WTC11 (cell line): ENCODE measurements at regions not wholly inside any gene's neighbourhood (a gene's known extent, or its start where the extent isn't known, plus 50 kb on each side); places are given as distances from the start of the nearest gene placed in this dataset.

Experiments used
- ATAC-seq: fragments of 200-7000 bp; cut with Tn5 transposase; 2 replicates; pipeline ENCODE4 v1.10.0; 2021; ENCODE audit warnings: mild to moderate bottlenecking, moderate library complexity
- CTCF ChIA-PET: fragments of 300-600 bp; sonication (Branson Sonifier 250); formaldehyde crosslinking; loops from one replicate; lab custom pipeline; 2021; ENCODE audit warnings: antibody characterized with exemption; lab: Charles Lee
- POLR2A ChIA-PET: fragments of 350-600 bp; sonication (Branson Sonifier 250); formaldehyde crosslinking; loops from one replicate; lab custom pipeline; 2021; ENCODE audit warnings: antibody characterized with exemption; lab: Charles Lee
- DNase-seq: peaks from one replicate; pipeline ENCODE4 v3.0.0; 2021; ENCODE audit warnings: low spot score
- H3K27ac Mint-ChIP-seq: 2 replicates; pipeline ENCODE4 v1.8.0; 2021; ENCODE audit warnings: mixed read lengths
- H3K27me3 Mint-ChIP-seq: 2 replicates; pipeline ENCODE4 v1.8.0; 2021; ENCODE audit warnings: low read depth, mild to moderate bottlenecking, moderate library complexity, mixed read lengths
- H3K36me3 Mint-ChIP-seq: 2 replicates; pipeline ENCODE4 v1.8.0; 2021; ENCODE audit warnings: mixed read lengths
- H3K4me1 Mint-ChIP-seq: 2 replicates; pipeline ENCODE4 v1.8.0; 2022; ENCODE audit warnings: mixed read lengths
- H3K4me3 Mint-ChIP-seq: 2 replicates; pipeline ENCODE4 v1.8.0; 2021; ENCODE audit warnings: mild to moderate bottlenecking, moderate library complexity, mixed read lengths
- H3K9me3 Mint-ChIP-seq: 2 replicates; pipeline ENCODE4 v1.8.0; 2021; ENCODE audit warnings: mixed read lengths
- ATF1 ChIP-seq: sonication (generic); formaldehyde crosslinking; IDR thresholded peaks from 2 replicates; pipeline ENCODE4 v1.8.1; 2023; ENCODE audit warnings: mild to moderate bottlenecking, moderate library complexity, missing genetic modification reagents
- CBFB ChIP-seq: sonication (generic); formaldehyde crosslinking; IDR thresholded peaks from 2 replicates; pipeline ENCODE4 v1.8.1; 2022; ENCODE audit warnings: mild to moderate bottlenecking, low read depth, missing genetic modification reagents
- CREB1 ChIP-seq: sonication (generic); formaldehyde crosslinking; IDR thresholded peaks from 2 replicates; pipeline ENCODE4 v1.8.0; 2023; ENCODE audit warnings: mild to moderate bottlenecking, missing genetic modification reagents
- FOXJ3 ChIP-seq: sonication (generic); formaldehyde crosslinking; IDR thresholded peaks from 2 replicates; pipeline ENCODE4 v1.9.0; 2021; ENCODE audit warnings: missing genetic modification reagents, mild to moderate bottlenecking, borderline replicate concordance
- GTF2I ChIP-seq: fragments of 250-450 bp; sonication (Bioruptor Pico); conservative IDR thresholded peaks from 2 replicates; pipeline ENCODE4 v1.4.0; 2021; ENCODE audit warnings: mild to moderate bottlenecking
- HMGA2 ChIP-seq: fragments of 250-450 bp; sonication (Bioruptor Pico); IDR thresholded peaks from 2 replicates; pipeline ENCODE4 v1.4.0; 2021; ENCODE audit warnings: mild to moderate bottlenecking, moderate library complexity
- IRF2 ChIP-seq: sonication (generic); formaldehyde crosslinking; IDR thresholded peaks from 2 replicates; pipeline ENCODE4 v1.8.0; 2022; ENCODE audit warnings: low read depth, missing genetic modification reagents, borderline replicate concordance
- JAZF1 ChIP-seq: fragments of 250-450 bp; sonication (Bioruptor Pico); IDR thresholded peaks from 2 replicates; pipeline ENCODE4 v1.9.0; 2021; ENCODE audit warnings: moderate library complexity, mild to moderate bottlenecking, inconsistent platforms
- KAT7 ChIP-seq: sonication (generic); formaldehyde crosslinking; IDR thresholded peaks from 2 replicates; pipeline ENCODE4 v1.8.1; 2023; ENCODE audit warnings: missing genetic modification reagents, mild to moderate bottlenecking, borderline replicate concordance
- NFATC4 ChIP-seq: fragments of 250-450 bp; sonication (Bioruptor Pico); IDR thresholded peaks from 2 replicates; pipeline ENCODE4 v1.9.0; 2021; ENCODE audit warnings: mild to moderate bottlenecking
- NFE2L1 ChIP-seq: sonication (generic); formaldehyde crosslinking; IDR thresholded peaks from 2 replicates; pipeline ENCODE4 v1.8.1; 2023; ENCODE audit warnings: missing genetic modification reagents
- NR2C2 ChIP-seq: sonication (generic); formaldehyde crosslinking; IDR thresholded peaks from 2 replicates; pipeline ENCODE4 v1.8.0; 2022; ENCODE audit warnings: mild to moderate bottlenecking, missing genetic modification reagents
- OVOL2 ChIP-seq: fragments of 250-450 bp; sonication (Bioruptor Pico); IDR thresholded peaks from 2 replicates; pipeline ENCODE4 v1.9.0; 2021; ENCODE audit warnings: mild to moderate bottlenecking, borderline replicate concordance
- RORB ChIP-seq: fragments of 250-450 bp; sonication (Bioruptor Pico); IDR thresholded peaks from 2 replicates; pipeline ENCODE4 v1.9.0; 2021; ENCODE audit warnings: mild to moderate bottlenecking
- SMAD3 ChIP-seq: sonication (generic); formaldehyde crosslinking; IDR thresholded peaks from 2 replicates; pipeline ENCODE4 v1.8.0; 2022; ENCODE audit warnings: missing genetic modification reagents, mild to moderate bottlenecking, borderline replicate concordance
- SP1 ChIP-seq: sonication (generic); formaldehyde crosslinking; conservative IDR thresholded peaks from 2 replicates; pipeline ENCODE4 v1.8.1; 2022; ENCODE audit warnings: missing genetic modification reagents
- ZNF219 ChIP-seq: sonication (generic); formaldehyde crosslinking; IDR thresholded peaks from 2 replicates; pipeline ENCODE4 v1.8.0; 2023; ENCODE audit warnings: missing genetic modification reagents, mild to moderate bottlenecking, borderline replicate concordance
- ZNF232 ChIP-seq: sonication (generic); formaldehyde crosslinking; IDR thresholded peaks from 2 replicates; pipeline ENCODE4 v1.8.0; 2022; ENCODE audit warnings: mild to moderate bottlenecking, missing genetic modification reagents
- ZNF317 ChIP-seq: sonication (generic); formaldehyde crosslinking; IDR thresholded peaks from 2 replicates; pipeline ENCODE4 v1.8.1; 2023; ENCODE audit warnings: low read depth, mild to moderate bottlenecking, moderate library complexity, missing genetic modification reagents, borderline replicate concordance
- TF ChIP-seq, protein P1 (sequence below): fragments of 250-450 bp; sonication (Bioruptor Pico); IDR thresholded peaks from 2 replicates; pipeline ENCODE4 v1.9.0; 2021; ENCODE audit warnings: mild to moderate bottlenecking
- TF ChIP-seq, protein P2 (sequence below): sonication (generic); formaldehyde crosslinking; conservative IDR thresholded peaks from 2 replicates; pipeline ENCODE4 v1.8.1; 2023; ENCODE audit warnings: mild to moderate bottlenecking, low read depth, missing genetic modification reagents, moderate library complexity
- TF ChIP-seq, protein P3 (sequence below): sonication (generic); formaldehyde crosslinking; IDR thresholded peaks from 2 replicates; pipeline ENCODE4 v1.8.0; 2022; ENCODE audit warnings: mild to moderate bottlenecking, missing genetic modification reagents
- TF ChIP-seq, protein P4 (sequence below): sonication (generic); formaldehyde crosslinking; IDR thresholded peaks from 2 replicates; pipeline ENCODE4 v1.8.0; 2022; ENCODE audit warnings: mild to moderate bottlenecking, missing genetic modification reagents
- TF ChIP-seq, protein P5 (sequence below): fragments of 250-450 bp; sonication (Bioruptor Pico); IDR thresholded peaks from 2 replicates; pipeline ENCODE4 v2.1.2; 2022; ENCODE audit warnings: mild to moderate bottlenecking, moderate library complexity

DNA sequence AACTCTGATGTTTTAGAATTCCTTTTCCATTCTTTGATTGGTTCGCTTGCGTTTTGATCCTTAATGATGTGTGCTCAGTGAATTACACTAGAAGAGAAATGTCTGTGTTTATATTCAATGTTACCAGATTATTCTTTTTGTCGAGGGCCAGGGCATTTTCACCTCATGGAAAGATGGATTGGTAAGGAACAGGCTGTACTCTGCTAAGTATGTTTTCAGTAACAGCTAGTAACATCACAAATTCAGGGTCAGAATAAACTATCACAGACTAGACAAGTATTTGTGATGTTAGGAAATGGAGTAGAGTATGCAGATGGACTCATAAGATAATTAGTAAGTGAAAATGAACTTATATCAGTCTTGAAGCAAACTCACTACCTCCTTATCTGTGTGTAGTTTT, 235.6 kb downstream of the SOX4 start:
- Mint-ChIP-seq H3K27me3 (no peaks in the 10 kb centered on the region), H3K9me3 (no peaks in the 10 kb centered on the region), H3K4me1 (peaks cover 77% of the 10 kb centered on the region), H3K4me3 (no peak overlapping the region), H3K27ac (peak overlapping the region; percentile 87), H3K36me3 (no peaks in the 10 kb centered on the region)
- TF ChIP-seq RORB (no peak), IRF2 (CRISPR knock-in tag) (no peak), GTF2I (CRISPR knock-in tag) (no peak), OVOL2 (CRISPR knock-in tag) (no peak), ZNF317 (no peak), ATF1 (CRISPR knock-in tag) (no peak), KAT7 (CRISPR knock-in tag) (no peak), NFE2L1 (CRISPR knock-in tag) (no peak), NR2C2 (no peak), CREB1 (CRISPR knock-in tag) (no peak), HMGA2 (CRISPR knock-in tag) (no peak)
- TF ChIP-seq, protein P1, sequence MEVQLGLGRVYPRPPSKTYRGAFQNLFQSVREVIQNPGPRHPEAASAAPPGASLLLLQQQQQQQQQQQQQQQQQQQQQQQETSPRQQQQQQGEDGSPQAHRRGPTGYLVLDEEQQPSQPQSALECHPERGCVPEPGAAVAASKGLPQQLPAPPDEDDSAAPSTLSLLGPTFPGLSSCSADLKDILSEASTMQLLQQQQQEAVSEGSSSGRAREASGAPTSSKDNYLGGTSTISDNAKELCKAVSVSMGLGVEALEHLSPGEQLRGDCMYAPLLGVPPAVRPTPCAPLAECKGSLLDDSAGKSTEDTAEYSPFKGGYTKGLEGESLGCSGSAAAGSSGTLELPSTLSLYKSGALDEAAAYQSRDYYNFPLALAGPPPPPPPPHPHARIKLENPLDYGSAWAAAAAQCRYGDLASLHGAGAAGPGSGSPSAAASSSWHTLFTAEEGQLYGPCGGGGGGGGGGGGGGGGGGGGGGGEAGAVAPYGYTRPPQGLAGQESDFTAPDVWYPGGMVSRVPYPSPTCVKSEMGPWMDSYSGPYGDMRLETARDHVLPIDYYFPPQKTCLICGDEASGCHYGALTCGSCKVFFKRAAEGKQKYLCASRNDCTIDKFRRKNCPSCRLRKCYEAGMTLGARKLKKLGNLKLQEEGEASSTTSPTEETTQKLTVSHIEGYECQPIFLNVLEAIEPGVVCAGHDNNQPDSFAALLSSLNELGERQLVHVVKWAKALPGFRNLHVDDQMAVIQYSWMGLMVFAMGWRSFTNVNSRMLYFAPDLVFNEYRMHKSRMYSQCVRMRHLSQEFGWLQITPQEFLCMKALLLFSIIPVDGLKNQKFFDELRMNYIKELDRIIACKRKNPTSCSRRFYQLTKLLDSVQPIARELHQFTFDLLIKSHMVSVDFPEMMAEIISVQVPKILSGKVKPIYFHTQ (CRISPR knock-in tag), result no peak
- TF ChIP-seq, protein P2, sequence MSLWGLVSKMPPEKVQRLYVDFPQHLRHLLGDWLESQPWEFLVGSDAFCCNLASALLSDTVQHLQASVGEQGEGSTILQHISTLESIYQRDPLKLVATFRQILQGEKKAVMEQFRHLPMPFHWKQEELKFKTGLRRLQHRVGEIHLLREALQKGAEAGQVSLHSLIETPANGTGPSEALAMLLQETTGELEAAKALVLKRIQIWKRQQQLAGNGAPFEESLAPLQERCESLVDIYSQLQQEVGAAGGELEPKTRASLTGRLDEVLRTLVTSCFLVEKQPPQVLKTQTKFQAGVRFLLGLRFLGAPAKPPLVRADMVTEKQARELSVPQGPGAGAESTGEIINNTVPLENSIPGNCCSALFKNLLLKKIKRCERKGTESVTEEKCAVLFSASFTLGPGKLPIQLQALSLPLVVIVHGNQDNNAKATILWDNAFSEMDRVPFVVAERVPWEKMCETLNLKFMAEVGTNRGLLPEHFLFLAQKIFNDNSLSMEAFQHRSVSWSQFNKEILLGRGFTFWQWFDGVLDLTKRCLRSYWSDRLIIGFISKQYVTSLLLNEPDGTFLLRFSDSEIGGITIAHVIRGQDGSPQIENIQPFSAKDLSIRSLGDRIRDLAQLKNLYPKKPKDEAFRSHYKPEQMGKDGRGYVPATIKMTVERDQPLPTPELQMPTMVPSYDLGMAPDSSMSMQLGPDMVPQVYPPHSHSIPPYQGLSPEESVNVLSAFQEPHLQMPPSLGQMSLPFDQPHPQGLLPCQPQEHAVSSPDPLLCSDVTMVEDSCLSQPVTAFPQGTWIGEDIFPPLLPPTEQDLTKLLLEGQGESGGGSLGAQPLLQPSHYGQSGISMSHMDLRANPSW (CRISPR knock-in tag), result no peak
- TF ChIP-seq, protein P3, sequence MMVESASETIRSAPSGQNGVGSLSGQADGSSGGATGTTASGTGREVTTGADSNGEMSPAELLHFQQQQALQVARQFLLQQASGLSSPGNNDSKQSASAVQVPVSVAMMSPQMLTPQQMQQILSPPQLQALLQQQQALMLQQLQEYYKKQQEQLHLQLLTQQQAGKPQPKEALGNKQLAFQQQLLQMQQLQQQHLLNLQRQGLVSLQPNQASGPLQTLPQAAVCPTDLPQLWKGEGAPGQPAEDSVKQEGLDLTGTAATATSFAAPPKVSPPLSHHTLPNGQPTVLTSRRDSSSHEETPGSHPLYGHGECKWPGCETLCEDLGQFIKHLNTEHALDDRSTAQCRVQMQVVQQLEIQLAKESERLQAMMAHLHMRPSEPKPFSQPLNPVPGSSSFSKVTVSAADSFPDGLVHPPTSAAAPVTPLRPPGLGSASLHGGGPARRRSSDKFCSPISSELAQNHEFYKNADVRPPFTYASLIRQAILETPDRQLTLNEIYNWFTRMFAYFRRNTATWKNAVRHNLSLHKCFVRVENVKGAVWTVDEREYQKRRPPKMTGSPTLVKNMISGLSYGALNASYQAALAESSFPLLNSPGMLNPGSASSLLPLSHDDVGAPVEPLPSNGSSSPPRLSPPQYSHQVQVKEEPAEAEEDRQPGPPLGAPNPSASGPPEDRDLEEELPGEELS (CRISPR knock-in tag), result no peak
- TF ChIP-seq, protein P4, sequence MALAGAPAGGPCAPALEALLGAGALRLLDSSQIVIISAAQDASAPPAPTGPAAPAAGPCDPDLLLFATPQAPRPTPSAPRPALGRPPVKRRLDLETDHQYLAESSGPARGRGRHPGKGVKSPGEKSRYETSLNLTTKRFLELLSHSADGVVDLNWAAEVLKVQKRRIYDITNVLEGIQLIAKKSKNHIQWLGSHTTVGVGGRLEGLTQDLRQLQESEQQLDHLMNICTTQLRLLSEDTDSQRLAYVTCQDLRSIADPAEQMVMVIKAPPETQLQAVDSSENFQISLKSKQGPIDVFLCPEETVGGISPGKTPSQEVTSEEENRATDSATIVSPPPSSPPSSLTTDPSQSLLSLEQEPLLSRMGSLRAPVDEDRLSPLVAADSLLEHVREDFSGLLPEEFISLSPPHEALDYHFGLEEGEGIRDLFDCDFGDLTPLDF (CRISPR knock-in tag), result no peak
- ChIA-PET POLR2A (no interaction called here), CTCF (interaction anchor here (0.8 to 1.0 kb wide), 2 partner anchors 16 to 55 kb away, joined by 3 to 5 read pairs; no protein-coding TSS in a partner anchor)
- ATAC-seq, result no peak
- no peak for DNase-seq

DNA sequence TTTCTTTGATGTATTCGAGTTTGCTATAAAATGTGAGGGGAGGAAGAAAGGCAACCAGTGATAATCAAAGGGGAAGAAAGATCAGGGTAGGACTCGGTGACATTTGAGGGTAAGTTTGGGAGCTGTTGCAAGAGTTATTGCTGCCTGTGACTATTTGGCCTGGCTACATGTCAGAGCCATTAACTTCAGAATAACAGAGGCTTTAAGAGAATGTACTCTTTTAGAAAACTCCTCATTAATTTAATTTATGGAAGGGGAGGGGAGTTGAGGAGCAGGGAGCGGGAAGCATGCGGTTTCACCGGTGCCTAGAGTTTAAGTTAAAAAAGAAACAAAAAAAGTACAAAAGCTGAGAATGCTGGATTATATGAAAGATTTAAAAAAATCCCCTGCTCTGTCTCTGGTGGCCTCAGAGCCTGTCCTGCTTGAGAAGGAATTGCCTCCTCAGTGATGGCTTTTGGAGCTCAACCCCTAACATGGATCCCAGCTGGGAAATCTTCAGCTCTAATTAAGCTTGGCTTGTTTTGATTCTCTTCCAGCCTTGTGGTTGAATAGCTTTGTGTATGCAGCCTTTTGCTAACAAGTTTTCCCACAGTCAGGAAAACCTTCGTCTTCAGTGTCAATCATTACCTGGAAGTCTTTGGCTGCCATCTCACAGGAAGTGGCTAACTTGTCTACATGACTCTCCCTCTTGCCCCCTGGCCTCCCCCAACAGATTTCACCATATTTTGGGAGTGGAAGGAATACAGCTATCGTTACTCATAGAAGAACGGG, 238.2 kb downstream of the SOX4 start:
- ChIA-PET CTCF (interaction anchor here (0.6 kb wide), 1 partner anchor 243 kb away, joined by 8 read pairs; no protein-coding TSS in a partner anchor), POLR2A (no interaction called here)
- DNase-seq, result no peak

More for the DNA sequence above, 238.2 kb downstream of the SOX4 start:
- H3K4me3 Mint-ChIP-seq, result no peak overlapping the region
- ATAC-seq, result no peak; the same call in 1 of the 2 replicates
- TF ChIP-seq ZNF232 (CRISPR knock-in tag), result no peak
- TF ChIP-seq RORB, result no peak
- no peak for TF ChIP-seq FOXJ3 (CRISPR knock-in tag)
- no peak for TF ChIP-seq ZNF219 (CRISPR knock-in tag)
- no peak for TF ChIP-seq SP1 (CRISPR knock-in tag)
- TF ChIP-seq JAZF1 (CRISPR knock-in tag), result no peak
- no peak for TF ChIP-seq CBFB (CRISPR knock-in tag)
- no peak for TF ChIP-seq HMGA2 (CRISPR knock-in tag)
- TF ChIP-seq, protein P5, sequence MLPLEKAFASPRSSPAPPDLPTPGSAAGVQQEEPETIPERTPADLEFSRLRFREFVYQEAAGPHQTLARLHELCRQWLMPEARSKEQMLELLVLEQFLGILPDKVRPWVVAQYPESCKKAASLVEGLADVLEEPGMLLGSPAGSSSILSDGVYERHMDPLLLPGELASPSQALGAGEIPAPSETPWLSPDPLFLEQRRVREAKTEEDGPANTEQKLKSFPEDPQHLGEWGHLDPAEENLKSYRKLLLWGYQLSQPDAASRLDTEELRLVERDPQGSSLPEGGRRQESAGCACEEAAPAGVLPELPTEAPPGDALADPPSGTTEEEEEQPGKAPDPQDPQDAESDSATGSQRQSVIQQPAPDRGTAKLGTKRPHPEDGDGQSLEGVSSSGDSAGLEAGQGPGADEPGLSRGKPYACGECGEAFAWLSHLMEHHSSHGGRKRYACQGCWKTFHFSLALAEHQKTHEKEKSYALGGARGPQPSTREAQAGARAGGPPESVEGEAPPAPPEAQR (CRISPR knock-in tag), result no peak
- no peak for TF ChIP-seq SMAD3 (CRISPR knock-in tag)
- TF ChIP-seq NFATC4, result no peak
- TF ChIP-seq, all 79 proteins: peak for 0
- Mint-ChIP-seq H3K4me1 (peaks cover 81% of the 10 kb centered on the region), H3K27ac (peak overlapping the region; percentile 89), H3K36me3 (no peaks in the 10 kb centered on the region), H3K27me3 (no peaks in the 10 kb centered on the region), H3K9me3 (no peaks in the 10 kb centered on the region)
